Neuronal stem cell (in vitro differentiated cells): ENCODE measurements at regions not wholly inside any gene's neighbourhood (a gene's known extent, or its start where the extent isn't known, plus 50 kb on each side); places are given as distances from the start of the nearest gene placed in this dataset.

Source experiments
- DNase-seq: peaks from one replicate; pipeline ENCODE4 v3.0.0-alpha.2; 2013; ENCODE audit warnings: low spot score
- H2AFZ ChIP-seq: one replicate; pipeline ENCODE4 v1.6.1; 2013; ENCODE audit warnings: mild to moderate bottlenecking, low read length, inconsistent platforms
- H2AK5ac ChIP-seq: 2 replicates; pipeline ENCODE4 v1.6.1; 2013; ENCODE audit warnings: low read depth, mild to moderate bottlenecking, inconsistent platforms, low read length, moderate library complexity, mixed read lengths
- H2BK120ac ChIP-seq: 2 replicates; pipeline ENCODE4 v1.6.1; 2013; ENCODE audit warnings: low read depth, mild to moderate bottlenecking, inconsistent platforms, low read length, moderate library complexity, mixed read lengths
- H2BK12ac ChIP-seq: one replicate; pipeline ENCODE4 v1.6.1; 2013; ENCODE audit warnings: low read length, inconsistent platforms
- H2BK15ac ChIP-seq: 2 replicates; pipeline ENCODE4 v1.6.1; 2013; ENCODE audit warnings: mild to moderate bottlenecking, low read length, inconsistent platforms, mixed read lengths
- H2BK5ac ChIP-seq: one replicate; pipeline ENCODE4 v1.6.1; 2013; ENCODE audit warnings: inconsistent platforms, mild to moderate bottlenecking, low read length, moderate library complexity
- H3K14ac ChIP-seq: one replicate; pipeline ENCODE4 v1.6.1; 2013; ENCODE audit warnings: low read length, inconsistent platforms
- H3K18ac ChIP-seq: 2 replicates; pipeline ENCODE4 v1.6.1; 2013; ENCODE audit warnings: low read length, inconsistent platforms
- H3K23ac ChIP-seq: 2 replicates; pipeline ENCODE4 v1.6.1; 2013; ENCODE audit warnings: low read depth, mild to moderate bottlenecking, mixed read lengths, low read length, inconsistent platforms; ENCODE audit not compliant: poor library complexity
- H3K27ac ChIP-seq: replicated peaks from 3 replicates; pipeline ENCODE4 v1.5.1; 2013; ENCODE audit warnings: low read length, inconsistent platforms
- H3K27me3 ChIP-seq, 3 experiments: 2 replicates each; pipeline ENCODE4 v1.6.1; 2013; ENCODE audit warnings: low read length in 3 of 3, mild to moderate bottlenecking in 2 of 3, inconsistent platforms in 1 of 3, low read depth in 1 of 3, mixed read lengths in 1 of 3, moderate library complexity in 1 of 3; ENCODE audit not compliant: control insufficient read depth in 3 of 3, insufficient read depth in 3 of 3
- H3K36me3 ChIP-seq, 2 donors: replicated peaks in 1 of 2; 2 replicates each; pipeline ENCODE4 v1.6.1; 2013; ENCODE audit warnings: low read length in 2 of 2; ENCODE audit not compliant: control insufficient read depth in 2 of 2, insufficient read depth in 2 of 2
- H3K4ac ChIP-seq: 2 replicates; pipeline ENCODE4 v1.6.1; 2013; ENCODE audit warnings: inconsistent platforms, mild to moderate bottlenecking, low read length, moderate library complexity
- H3K4me1 ChIP-seq, 2 donors: 1 replicate in 1 of 2; 2 replicates in 1 of 2; pipeline ENCODE4 v1.6.1; 2013; ENCODE audit warnings: low read length in 2 of 2, low read depth in 1 of 2; ENCODE audit not compliant: control insufficient read depth in 2 of 2, insufficient read depth in 1 of 2
- H3K4me2 ChIP-seq: one replicate; pipeline ENCODE4 v1.6.1; 2013; ENCODE audit warnings: mild to moderate bottlenecking, low read length, inconsistent platforms; ENCODE audit not compliant: insufficient read depth, poor library complexity, severe bottlenecking
- H3K4me3 ChIP-seq, 2 donors: 2 replicates each; pipeline ENCODE4 v1.5.1; 2013; ENCODE audit warnings: low read length in 2 of 2, mild to moderate bottlenecking in 2 of 2, inconsistent platforms in 1 of 2, moderate library complexity in 1 of 2
- H3K79me1 ChIP-seq: one replicate; pipeline ENCODE4 v1.6.1; 2013; ENCODE audit warnings: low read depth, mild to moderate bottlenecking, inconsistent platforms, low read length, moderate library complexity
- H3K9ac ChIP-seq: one replicate; pipeline ENCODE4 v1.6.1; 2013; ENCODE audit warnings: mild to moderate bottlenecking, low read depth, low read length, inconsistent platforms; ENCODE audit not compliant: poor library complexity
- H3K9me3 ChIP-seq, 2 donors: replicated peaks in 1 of 2; 2 replicates each; pipeline versions ENCODE3 to v1.6.1; 2013; ENCODE audit warnings: low read length in 2 of 2, mild to moderate bottlenecking in 2 of 2, inconsistent platforms in 1 of 2, low read depth in 1 of 2, mixed read lengths in 1 of 2, moderate library complexity in 1 of 2; ENCODE audit not compliant: control insufficient read depth in 2 of 2, insufficient read depth in 1 of 2
- H4K8ac ChIP-seq: one replicate; pipeline ENCODE4 v1.6.1; 2013; ENCODE audit warnings: low read depth, mild to moderate bottlenecking, inconsistent platforms, low read length, moderate library complexity
- H4K91ac ChIP-seq: one replicate; pipeline ENCODE4 v1.6.1; 2013; ENCODE audit warnings: low read length, low read depth, mild to moderate bottlenecking, inconsistent platforms; ENCODE audit not compliant: poor library complexity
- WGBS, 2 donors: extraction: QIAGEN DNeasy Blood & Tissue Kit; methylation state at CpG; one replicate each; pipeline ENCODE4 v1.1.7; 2013; ENCODE audit warnings: missing lambda C conversion rate in 2 of 2, mixed read lengths in 1 of 2; ENCODE audit not compliant: insufficient read length in 2 of 2, insufficient replicate concordance in 1 of 2; ENCODE audit errors: extremely low coverage in 2 of 2; 5-methylcytosine and 5-hydroxymethylcytosine counted together

DNA sequence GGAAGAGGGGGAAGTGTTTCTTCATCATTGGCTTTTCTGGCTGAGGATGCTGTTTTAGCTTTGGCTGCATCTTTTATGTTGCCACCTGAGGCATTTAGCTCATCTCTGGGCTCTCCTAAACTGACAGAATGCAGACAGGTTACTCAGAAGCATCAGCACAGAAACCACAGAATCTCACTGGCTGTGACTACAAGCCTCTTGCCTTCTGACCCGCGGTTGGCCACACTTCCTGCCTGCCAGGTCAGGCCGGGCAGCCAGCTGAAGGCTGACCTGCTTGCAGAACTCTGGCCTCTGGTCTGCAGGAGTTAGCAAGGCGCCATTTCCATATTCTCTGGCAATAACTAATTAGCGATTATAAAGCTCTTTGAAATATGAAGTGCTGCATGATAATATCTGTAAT lies 366.5 kb downstream of the MID1IP1 start:
- H3K79me1 ChIP-seq: no peaks in the 10 kb centered on the region
- H3K36me3 ChIP-seq: no peaks in the 10 kb centered on the region
- DNase-seq: no peak
- H3K4me1 ChIP-seq: no peaks in the 10 kb centered on the region
- no peak overlapping the region for H2AK5ac ChIP-seq
- no peak overlapping the region for H2BK15ac ChIP-seq
- no peak overlapping the region for H3K4me2 ChIP-seq
- no peak overlapping the region for H3K27ac ChIP-seq
- H3K27me3 ChIP-seq: peaks cover 0 to 25% (median 3%) of the 10 kb centered on the region in 3 experiments
- no peak overlapping the region for H2BK5ac ChIP-seq
- H2BK12ac ChIP-seq: no peak overlapping the region
- no peak overlapping the region for H3K14ac ChIP-seq
- H2AFZ ChIP-seq: no peak overlapping the region
- no peak overlapping the region for H2BK120ac ChIP-seq
- no peak overlapping the region for H3K4me3 ChIP-seq
- no peak overlapping the region for H3K4ac ChIP-seq
- no peak overlapping the region for H4K8ac ChIP-seq
- H3K23ac ChIP-seq: no peak overlapping the region
- no peak overlapping the region for H4K91ac ChIP-seq
- no peak overlapping the region for H3K9ac ChIP-seq
- no peak overlapping the region for H3K18ac ChIP-seq
- no CpG with 5 or more reads among the region's 5 CpGs for WGBS, 2 donors
- H3K9me3 ChIP-seq: no peaks in the 10 kb centered on the region

DNA sequence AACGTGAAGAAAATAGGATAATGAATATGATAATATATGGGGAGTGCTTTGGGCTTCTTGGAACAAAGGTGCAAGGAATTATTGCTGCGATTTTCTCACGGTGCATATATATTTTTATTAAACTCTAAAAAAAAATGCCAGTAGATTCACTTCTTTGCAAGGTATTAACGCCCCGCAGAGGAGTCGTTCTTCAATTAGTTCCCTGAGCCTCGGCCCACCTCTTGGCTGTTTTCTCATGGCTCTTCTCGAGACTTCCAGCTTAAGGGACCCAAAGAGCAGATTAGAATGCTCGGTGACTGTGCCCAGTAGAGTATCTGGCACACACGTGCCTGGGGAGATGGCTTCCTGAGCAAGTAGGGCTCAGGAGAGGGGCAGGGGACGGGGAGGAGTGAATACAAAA lies 367.4 kb downstream of the MID1IP1 start:
- no peak overlapping the region for H2AK5ac ChIP-seq
- no peaks in the 10 kb centered on the region for H3K79me1 ChIP-seq
- H3K4ac ChIP-seq: no peak overlapping the region
- no peak overlapping the region for H2BK12ac ChIP-seq
- H3K4me2 ChIP-seq: no peak overlapping the region
- no peak overlapping the region for H3K27ac ChIP-seq
- H3K4me1 ChIP-seq: no peaks in the 10 kb centered on the region
- H2BK15ac ChIP-seq: no peak overlapping the region
- no peak overlapping the region for H3K23ac ChIP-seq
- no peaks in the 10 kb centered on the region for H3K9me3 ChIP-seq
- no peak overlapping the region for H3K4me3 ChIP-seq
- no peak overlapping the region for H3K14ac ChIP-seq
- H3K36me3 ChIP-seq: no peaks in the 10 kb centered on the region
- DNase-seq: no peak
- no peak overlapping the region for H3K9ac ChIP-seq
- H4K8ac ChIP-seq: no peak overlapping the region
- no peak overlapping the region for H3K18ac ChIP-seq
- no peak overlapping the region for H2BK120ac ChIP-seq
- H4K91ac ChIP-seq: no peak overlapping the region
- no peak overlapping the region for H2BK5ac ChIP-seq
- peaks cover 0 to 18% (median 0%) of the 10 kb centered on the region in 3 experiments for H3K27me3 ChIP-seq
- H2AFZ ChIP-seq: no peak overlapping the region
- WGBS, 2 donors: 100% methylated on average over 1 of the region's 11 CpGs; no CpG with 5 or more reads in 1 of the 2 donors

DNA sequence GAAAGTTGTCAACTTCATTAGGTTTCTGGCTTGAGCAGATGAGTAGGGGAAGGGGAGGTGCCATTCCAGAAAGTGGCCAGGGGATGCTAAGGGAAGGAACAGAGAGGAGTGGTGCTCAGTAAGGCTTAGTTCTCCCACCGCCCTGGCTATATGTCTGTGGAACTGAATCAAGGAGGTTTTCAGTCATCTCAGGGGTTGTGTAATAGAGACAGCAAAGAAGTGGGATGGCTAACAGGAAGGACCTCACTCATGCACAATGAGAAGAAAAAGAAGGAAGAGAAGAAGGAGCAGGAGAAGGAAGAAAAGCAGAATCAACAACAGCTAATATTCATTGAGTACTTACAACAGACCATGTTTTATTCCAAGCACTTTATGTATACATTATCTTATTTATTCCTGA lies 368.7 kb downstream of the MID1IP1 start:
- peaks cover 0 to 2% of the 10 kb centered on the region in 2 donors for H3K4me1 ChIP-seq
- no peak for DNase-seq
- H4K91ac ChIP-seq: no peak overlapping the region
- H3K27ac ChIP-seq: no peak overlapping the region
- H3K18ac ChIP-seq: no peak overlapping the region
- no peak overlapping the region for H3K4me2 ChIP-seq
- H2BK12ac ChIP-seq: no peak overlapping the region
- no peak overlapping the region for H2BK15ac ChIP-seq
- no peak overlapping the region for H3K9ac ChIP-seq
- H3K4ac ChIP-seq: no peak overlapping the region
- H3K4me3 ChIP-seq: no peak overlapping the region
- H3K23ac ChIP-seq: no peak overlapping the region
- no peak overlapping the region for H2BK5ac ChIP-seq
- no peak overlapping the region for H4K8ac ChIP-seq
- H3K79me1 ChIP-seq: no peaks in the 10 kb centered on the region
- no peaks in the 10 kb centered on the region for H3K9me3 ChIP-seq
- H3K36me3 ChIP-seq: no peaks in the 10 kb centered on the region
- no peak overlapping the region for H2BK120ac ChIP-seq
- H2AK5ac ChIP-seq: no peak overlapping the region
- H3K27me3 ChIP-seq: peaks cover 0 to 16% (median 0%) of the 10 kb centered on the region in 3 experiments
- no CpG with 5 or more reads among the region's 1 CpG for WGBS, 2 donors
- H2AFZ ChIP-seq: no peak overlapping the region
- no peak overlapping the region for H3K14ac ChIP-seq

DNA sequence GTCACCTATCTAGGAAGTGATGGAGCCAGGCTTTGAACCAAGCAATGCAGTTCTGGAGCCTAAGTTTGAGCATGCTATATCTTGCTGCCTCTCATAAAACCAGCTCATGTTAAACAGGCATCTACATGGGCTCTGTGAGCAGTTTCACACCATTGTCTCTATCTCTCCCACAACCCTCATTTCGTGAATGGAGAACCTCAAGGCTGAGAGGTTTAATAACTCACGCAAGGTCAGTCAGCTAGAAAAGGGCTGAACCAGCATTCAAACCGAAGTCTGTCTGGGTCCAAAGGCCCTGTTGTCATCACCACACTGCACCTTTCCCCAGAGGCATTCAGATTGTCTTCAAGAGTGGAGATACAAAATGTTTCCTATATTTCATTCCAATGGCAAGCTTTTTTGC lies 369.2 kb downstream of the MID1IP1 start:
- Histone ChIP-seq H3K9ac (no peak overlapping the region), H2AFZ (no peak overlapping the region), H3K4me1 (peaks cover 0 to 2% of the 10 kb centered on the region in 2 donors), H2BK120ac (no peak overlapping the region), H3K27me3 (peaks cover 0 to 21% (median 0%) of the 10 kb centered on the region in 3 experiments), H2BK5ac (no peak overlapping the region), H4K8ac (no peak overlapping the region), H3K18ac (no peak overlapping the region), H3K79me1 (no peaks in the 10 kb centered on the region), H3K4me3 (no peak overlapping the region), H3K14ac (no peak overlapping the region), H2BK15ac (no peak overlapping the region), H3K9me3 (no peaks in the 10 kb centered on the region), H3K4me2 (no peak overlapping the region), H3K23ac (no peak overlapping the region), H2BK12ac (no peak overlapping the region), H3K27ac (no peak overlapping the region), H4K91ac (no peak overlapping the region), H2AK5ac (no peak overlapping the region), H3K4ac (no peak overlapping the region), H3K36me3 (no peaks in the 10 kb centered on the region)
- WGBS, 2 donors: no CpG with 5 or more reads among the region's 3 CpGs
- DNase-seq: no peak
